ENCODE measurements at regions not wholly inside any gene's neighbourhood (a gene's known extent, or its start where the extent isn't known, plus 50 kb on each side); places are given as distances from the start of the nearest gene placed in this dataset.

- DNase-seq (ENCODE audit: low spot score) = no peak
Observed at GRCh38 chr14:100467046-100467750, 120.0 kb downstream of the BEGAIN start.

- DNase-seq (ENCODE audit: low spot score) = no peak
Observed at GRCh38 chr14:100467939-100468338, 119.3 kb downstream of the BEGAIN start.

- DNase-seq (ENCODE audit: low spot score) = no peak
Observed at GRCh38 chr14:100468557-100468956, 118.7 kb downstream of the BEGAIN start.

DNA sequence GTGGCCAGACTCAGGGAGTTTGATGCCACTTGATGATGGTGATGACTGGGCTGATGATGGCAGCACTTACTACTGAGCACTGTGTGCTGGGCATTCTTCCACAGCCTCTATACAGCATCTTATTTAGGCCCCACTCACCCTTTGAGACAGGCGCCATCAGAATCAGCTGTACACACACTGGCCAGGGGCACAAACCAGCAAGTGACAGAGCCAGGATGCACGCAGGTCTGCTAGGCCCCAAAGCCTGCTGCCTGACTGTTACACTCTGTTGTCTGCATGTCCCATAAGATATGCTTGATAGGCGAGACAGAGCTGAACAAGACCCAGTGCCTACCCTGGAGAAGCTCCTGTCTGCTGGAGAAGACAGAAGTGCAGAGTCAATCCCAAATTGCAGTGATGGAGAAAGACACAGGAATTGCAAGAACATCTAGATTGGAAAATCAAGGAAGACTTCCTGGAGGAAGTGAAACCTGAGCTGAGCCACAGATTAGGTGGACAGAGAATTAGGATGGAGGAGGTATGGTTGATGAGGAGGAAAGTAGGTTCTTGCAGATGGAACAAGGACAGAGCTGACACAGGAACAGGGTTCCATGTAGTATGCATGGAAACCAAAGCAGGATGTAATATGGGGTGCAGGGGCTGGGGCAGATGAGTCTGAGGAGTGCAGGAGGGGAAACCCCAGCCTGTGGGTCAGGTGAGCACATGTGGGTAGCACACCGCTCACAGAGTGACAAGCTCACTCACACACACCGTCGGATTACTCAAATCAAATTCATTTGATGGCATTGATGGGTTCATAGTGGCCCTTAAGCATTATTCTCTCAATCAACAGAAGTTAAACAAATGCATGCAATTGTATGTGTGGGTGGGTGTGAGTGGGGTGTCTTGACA, 117.3 kb downstream of the BEGAIN start:
- DNase-seq (ENCODE audit: low spot score) = no peak

GRCh38 chr14:100470523-100470897, 116.7 kb downstream of the BEGAIN start:
- no peak for DNase-seq (ENCODE audit: low spot score)

DNA sequence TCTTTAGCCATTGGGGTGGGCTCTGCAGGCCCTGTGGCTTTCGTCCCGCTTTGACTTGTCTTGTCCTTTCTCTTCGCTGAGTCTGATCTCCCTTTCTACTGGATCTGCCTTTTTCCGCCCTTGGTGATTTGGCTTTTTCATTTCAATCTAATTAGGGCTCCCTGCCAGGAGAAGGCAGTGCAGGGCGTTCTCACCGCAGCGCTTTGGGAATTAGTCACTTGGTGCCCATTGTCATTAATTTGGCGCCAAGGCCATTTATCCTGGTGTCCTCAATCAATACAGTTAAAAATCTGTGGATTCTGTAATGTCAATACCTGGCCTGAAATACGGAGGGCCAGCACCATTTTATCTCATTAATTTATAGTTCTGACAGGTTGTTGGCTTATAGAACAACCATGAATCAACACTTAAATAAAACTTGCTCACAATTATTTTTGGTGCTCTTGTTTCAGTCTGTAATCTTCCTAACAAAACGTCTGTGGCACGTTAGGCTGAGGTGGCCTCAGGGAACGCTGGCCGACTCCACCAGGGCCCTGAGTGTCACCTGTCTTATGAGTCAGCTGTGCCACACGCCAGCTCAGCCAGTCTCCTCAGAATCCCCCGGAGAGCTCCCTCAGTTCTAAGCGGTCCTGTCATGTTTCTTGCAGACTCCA, 115.7 kb downstream of the BEGAIN start:
- no peak for DNase-seq (ENCODE audit: low spot score)

- no peak for DNase-seq (ENCODE audit: low spot score)
Observed at GRCh38 chr14:100472094-100472455, 115.1 kb downstream of the BEGAIN start.

DNA sequence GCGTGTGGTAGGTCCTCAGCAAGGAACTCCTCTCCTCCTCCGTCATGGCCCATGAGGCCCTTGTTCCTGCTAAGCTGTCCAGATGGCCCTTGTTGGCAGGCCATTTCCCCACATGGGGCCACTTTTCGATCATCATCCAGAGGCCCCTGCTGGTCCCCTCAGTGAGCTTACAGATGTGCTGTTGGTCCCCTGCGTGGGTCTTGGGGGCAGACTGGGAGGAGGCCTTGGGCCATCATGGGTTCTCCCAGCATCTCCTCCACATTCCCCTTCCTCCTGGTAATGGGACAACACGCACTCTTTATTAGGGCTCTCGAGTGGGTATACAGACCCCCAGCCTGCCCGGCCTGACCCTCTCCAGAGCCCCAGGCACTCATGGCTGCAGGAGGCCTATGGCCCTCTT, 114.7 kb downstream of the BEGAIN start:
- no peak for DNase-seq (ENCODE audit: low spot score)

GRCh38 chr14:100473249-100473648, 114.0 kb downstream of the BEGAIN start:
- DNase-seq (ENCODE audit: low spot score) = no peak

- no peak for DNase-seq (ENCODE audit: low spot score)
Observed at GRCh38 chr14:100474196-100474595, 113.0 kb downstream of the BEGAIN start.

DNA sequence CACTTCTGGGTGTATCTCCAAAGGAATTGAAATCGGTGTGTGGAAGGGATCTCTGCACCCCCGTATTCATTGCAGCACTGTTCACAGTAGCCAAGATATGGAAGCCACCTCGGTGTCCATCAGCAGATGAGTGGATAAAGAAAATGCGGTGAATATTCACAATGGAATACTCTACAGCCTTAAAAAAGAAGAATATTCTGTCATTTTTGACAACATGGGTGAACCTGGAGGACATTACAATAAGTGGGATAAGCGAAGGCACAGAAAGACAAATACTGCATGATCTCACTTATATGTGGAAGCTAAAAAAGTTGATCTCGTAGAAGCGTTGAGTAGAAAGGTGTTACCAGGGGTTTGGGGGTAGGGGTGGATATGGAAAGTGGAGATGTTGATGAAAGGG, 111.9 kb downstream of the BEGAIN start:
- no peak for DNase-seq (ENCODE audit: low spot score)

DNA sequence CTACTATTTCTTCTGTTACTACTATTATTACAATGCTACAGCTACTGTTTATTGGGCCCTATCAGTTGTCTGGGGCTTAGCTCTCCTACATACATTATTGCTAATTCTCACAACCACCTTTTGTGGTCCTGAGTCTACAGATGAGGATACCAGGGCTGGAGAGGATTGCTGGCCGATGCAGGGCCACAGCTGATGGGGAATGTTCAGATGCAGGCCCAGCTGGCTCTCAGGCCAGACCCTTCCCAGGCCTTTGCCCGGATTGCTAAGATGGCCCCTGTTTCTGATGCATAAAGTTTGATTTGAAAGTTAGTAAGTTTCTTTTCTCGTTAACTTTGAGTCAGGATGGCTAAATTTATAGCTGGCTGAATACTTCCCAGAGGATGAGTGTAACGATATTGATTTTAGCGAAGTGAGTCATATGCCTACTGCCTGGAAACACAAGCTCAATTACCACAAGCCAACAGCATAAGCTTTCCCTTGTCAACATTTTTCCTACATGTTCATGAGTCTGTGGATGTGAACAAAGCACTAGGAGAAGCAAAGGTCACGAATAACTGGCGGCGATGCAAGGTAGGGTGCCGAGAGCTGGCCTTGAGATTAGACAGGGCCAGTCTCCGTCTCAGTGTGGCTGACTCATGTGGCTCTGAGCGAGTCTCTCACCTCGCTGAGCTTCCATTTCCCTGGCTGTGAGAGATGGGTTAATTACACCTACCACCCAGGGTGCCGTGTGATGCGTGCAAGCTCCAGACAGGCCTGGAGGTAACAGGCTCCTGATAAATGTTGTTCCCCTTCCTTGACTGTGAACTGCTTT, 111.0 kb downstream of the BEGAIN start:
- DNase-seq (ENCODE audit: low spot score) = peak; percentile 85

DNA sequence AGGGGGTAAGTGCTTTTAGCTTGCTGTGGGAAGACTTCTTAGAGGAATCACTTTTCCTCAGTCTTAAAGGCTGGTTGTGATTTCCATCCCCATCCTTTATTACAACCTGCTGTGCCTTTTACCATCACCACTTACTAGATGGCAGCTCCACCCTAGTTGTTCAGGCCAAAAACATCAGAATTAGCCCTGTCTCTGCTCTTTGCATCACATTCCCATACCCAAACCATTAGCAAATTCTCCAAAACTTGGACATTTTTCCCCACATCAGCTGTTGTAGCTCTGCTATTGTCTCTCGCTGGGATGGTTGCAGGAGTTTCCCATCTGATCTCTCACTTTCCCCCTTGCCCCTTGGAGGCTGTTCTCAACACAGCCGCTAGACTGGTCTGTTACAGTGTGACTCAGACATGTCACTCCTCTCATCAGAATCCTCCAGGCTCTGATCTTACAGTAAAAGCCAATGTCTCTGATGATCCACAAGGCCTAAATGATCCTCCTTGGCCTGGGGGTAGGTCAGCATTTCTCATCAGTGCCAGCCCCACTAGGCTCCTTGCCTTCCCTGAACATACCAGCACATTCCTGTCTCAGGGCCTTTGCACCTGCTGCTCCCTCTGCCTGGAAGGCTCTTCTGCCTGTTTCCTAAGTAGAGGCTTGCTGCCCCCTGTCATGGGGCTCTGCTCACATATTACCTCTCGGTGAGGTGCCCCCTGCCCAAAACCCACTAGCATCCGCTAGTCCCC, 102.5 kb downstream of the BEGAIN start:
- peak; percentile 6 for DNase-seq (ENCODE audit: low spot score)

DNA sequence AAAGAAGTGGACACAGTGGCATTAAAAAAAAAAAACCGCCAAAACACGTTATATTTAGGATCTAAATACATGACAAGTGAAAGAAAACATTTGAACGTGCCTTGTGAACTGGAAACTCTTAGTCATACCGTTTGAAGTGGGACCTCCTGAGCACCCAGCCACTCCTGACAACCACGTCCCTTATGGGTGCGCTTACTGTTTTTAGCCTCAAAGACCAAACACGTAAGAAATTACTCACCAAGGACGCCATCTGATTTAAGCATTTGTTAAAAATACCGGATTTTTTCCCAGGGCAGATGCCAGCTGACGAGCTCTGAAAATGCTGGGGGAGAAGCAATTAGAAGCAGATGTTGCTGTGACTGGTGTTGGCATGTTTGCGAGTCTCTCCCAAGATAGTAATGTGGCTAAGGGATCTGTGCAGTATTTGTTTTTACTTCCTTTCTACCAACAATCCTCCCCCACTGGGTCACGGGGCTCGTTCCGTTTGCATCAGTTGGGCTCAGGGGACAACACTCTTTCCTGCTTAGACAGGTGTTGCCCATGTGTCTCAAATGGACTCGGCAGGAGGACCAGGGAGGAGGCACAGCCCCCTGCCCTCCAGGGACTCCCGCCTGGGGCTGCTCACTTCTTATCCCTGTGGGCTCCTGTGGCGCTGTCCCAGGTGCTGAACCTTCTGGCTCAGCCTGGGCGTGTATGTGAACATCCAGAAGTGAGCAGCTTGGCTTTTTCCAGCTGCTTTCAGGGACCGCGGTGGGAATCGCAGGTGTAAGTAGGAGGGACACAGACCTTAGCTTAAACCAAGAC, 101.0 kb downstream of the BEGAIN start:
- DNase-seq (ENCODE audit: low spot score) = peak; percentile 78
